GM12878 (cell line): ENCODE measurements at regions not wholly inside any gene's neighbourhood (a gene's known extent, or its start where the extent isn't known, plus 50 kb on each side); places are given as distances from the start of the nearest gene placed in this dataset.

Experiments
- ATAC-seq: fragments of 200-7000 bp; cut with Tn5 transposase; 3 replicates; pipeline ENCODE4 v1.9.1; 2020; ENCODE audit warnings: mild to moderate bottlenecking, moderate library complexity
- BruUV-seq: library from RNA; stranded (reverse); fragments of 400-500 nt; replicated peaks from 2 replicates; lab custom pipeline; 2021; lab: Mats Ljungman, UMichigan
- CTCF ChIA-PET: fragments of 300-600 bp; sonication (Branson Sonifier 250); formaldehyde crosslinking; extraction: SDS; loops from one replicate; lab custom pipeline; 2021; ENCODE audit warnings: inconsistent platforms; lab: Yijun Ruan, JAX
- POLR2A ChIA-PET: fragments of 350-600 bp; formaldehyde crosslinking; extraction: SDS; loops from one replicate; lab custom pipeline; 2021; ENCODE audit warnings: inconsistent platforms; lab: Charles Lee
- RAD21 ChIA-PET: fragments of 300-600 bp; sonication (Branson Sonifier 250); formaldehyde crosslinking; loops from one replicate; lab custom pipeline; 2023; ENCODE audit warnings: antibody characterized with exemption; ENCODE audit not compliant: unreplicated experiment; lab: Charles Lee
- SMC1A ChIA-PET: fragments of 300-600 bp; sonication (Branson Sonifier 250); formaldehyde crosslinking; loops from one replicate; lab custom pipeline; 2023; ENCODE audit not compliant: unreplicated experiment, uncharacterized antibody; lab: Charles Lee
- DNase-seq: peaks from one replicate; pipeline ENCODE4 v3.0.0-alpha.2; 2011; ENCODE audit warnings: low read depth, low spot score
- FAIRE-seq: peaks from 3 replicates; lab custom pipeline; 2011; peaks lifted over from hg19 to GRCh38; lab: Jason Lieb, UNC
- H2AFZ ChIP-seq: 2 replicates; pipeline ENCODE4 v1.6.0; 2011; ENCODE audit warnings: low read depth, low read length, control low read depth; ENCODE audit not compliant: control insufficient read depth
- H3K27ac ChIP-seq: 2 replicates; pipeline ENCODE4 v1.5.1; 2011; ENCODE audit warnings: control low read depth; ENCODE audit not compliant: control insufficient read depth, insufficient read depth
- H3K27me3 ChIP-seq, 2 experiments: replicated peaks in 1 of 2; 2 replicates each; pipeline versions ENCODE4 v1.6.0 to v1.6.1; 2011; ENCODE audit warnings: low read length in 1 of 2; ENCODE audit not compliant: control insufficient read depth in 2 of 2, insufficient read depth in 2 of 2
- H3K36me3 ChIP-seq, 2 experiments: 2 replicates each; pipeline ENCODE4 v1.5.1; 2011; ENCODE audit warnings: low read length in 1 of 2; ENCODE audit not compliant: control insufficient read depth in 2 of 2, insufficient read depth in 2 of 2
- H3K4me1 ChIP-seq: 2 replicates; pipeline ENCODE4 v1.6.1; 2011; ENCODE audit warnings: mild to moderate bottlenecking, low read length, moderate library complexity, mixed read lengths; ENCODE audit not compliant: control insufficient read depth, insufficient read depth
- H3K4me2 ChIP-seq: 2 replicates; pipeline ENCODE4 v1.6.0; 2011; ENCODE audit warnings: control low read depth; ENCODE audit not compliant: control insufficient read depth, insufficient read depth
- H3K4me3 ChIP-seq: fragments of 200-600 bp; sonication (generic); 2 replicates; pipeline ENCODE4 v1.5.1; 2016
- H3K79me2 ChIP-seq: 2 replicates; pipeline ENCODE4 v1.6.0; 2011; ENCODE audit warnings: low read length; ENCODE audit not compliant: control insufficient read depth, insufficient read depth
- H3K9ac ChIP-seq: 2 replicates; pipeline ENCODE4 v1.8.0; 2011; ENCODE audit warnings: low read length, control low read depth, mixed read lengths; ENCODE audit not compliant: control insufficient read depth, insufficient read depth
- H3K9me3 ChIP-seq: replicated peaks from 3 replicates; pipeline ENCODE4 v1.5.1; 2011; ENCODE audit warnings: mild to moderate bottlenecking, low read length; ENCODE audit not compliant: control insufficient read depth, insufficient read depth
- H4K20me1 ChIP-seq: 2 replicates; pipeline ENCODE4 v1.6.0; 2011; ENCODE audit not compliant: control insufficient read depth, insufficient read depth
- CHD4 ChIP-seq: fragments of 200-600 bp; sonication (generic); IDR thresholded peaks from 2 replicates; pipeline ENCODE4 v1.6.1; 2016; ENCODE audit warnings: mild to moderate bottlenecking
- CREB1 ChIP-seq: IDR thresholded peaks from 2 replicates; pipeline ENCODE4 v1.6.1; 2012; ENCODE audit warnings: low read depth, mild to moderate bottlenecking, inconsistent platforms
- EGR1 ChIP-seq, 2 experiments: IDR thresholded peaks; 1 replicate in 1 of 2; 2 replicates in 1 of 2; pipeline ENCODE4 v1.6.1; 2011 to 2012; ENCODE audit warnings: low read depth in 2 of 2, low read length in 2 of 2, borderline replicate concordance in 1 of 2, mild to moderate bottlenecking in 1 of 2, moderate library complexity in 1 of 2
- EZH2 ChIP-seq: IDR thresholded peaks from 2 replicates; pipeline ENCODE4 v1.6.1; 2012; ENCODE audit warnings: low read depth, mild to moderate bottlenecking, control low read depth, inconsistent platforms, low read length, borderline replicate concordance; ENCODE audit not compliant: control insufficient read depth
- FOXK2 ChIP-seq: fragments of 450-650 bp; IDR thresholded peaks from 2 replicates; pipeline ENCODE4 v1.6.1; 2017; ENCODE audit warnings: mild to moderate bottlenecking, moderate library complexity
- MYC ChIP-seq: IDR thresholded peaks from 2 replicates; pipeline ENCODE4 v1.6.1; 2011; ENCODE audit warnings: mild to moderate bottlenecking, low read length, moderate library complexity, inconsistent platforms; ENCODE audit not compliant: insufficient read depth, insufficient replicate concordance, insufficient read length, severe bottlenecking
- SMARCA5 ChIP-seq: fragments of 450-650 bp; IDR thresholded peaks from 2 replicates; pipeline ENCODE4 v1.6.1; 2017; ENCODE audit warnings: mild to moderate bottlenecking
- STAT1 ChIP-seq: fragments of 450-650 bp; conservative IDR thresholded peaks from 2 replicates; pipeline ENCODE4 v1.6.1; 2014; ENCODE audit warnings: antibody characterized with exemption, mild to moderate bottlenecking
- WGBS: methylation state at CpG from one replicate; pipeline ENCODE4 v1.1.6; 2016; ENCODE audit warnings: low lambda C conversion rate; ENCODE audit not compliant: insufficient replicate concordance, insufficient coverage; ENCODE audit errors: missing lambda C conversion rate; 5-methylcytosine and 5-hydroxymethylcytosine counted together
- in situ Hi-C: fragments of 300-500 bp; cut with MboI; formaldehyde crosslinking; loops from 9 replicates; pipeline ENCODE4 v1.14.3; 2018; ENCODE audit warnings: mixed read lengths
- intact Hi-C: fragments of 100-400 bp; cut with micrococcal nuclease; formaldehyde crosslinking; loops from one replicate; pipeline ENCODE4 v1.14.2; 2022; ENCODE audit not compliant: unreplicated experiment
- TF ChIP-seq, protein P1 (sequence below): fragments of 450-650 bp; IDR thresholded peaks from 2 replicates; pipeline ENCODE4 v1.6.1; 2016; ENCODE audit warnings: mild to moderate bottlenecking, moderate library complexity, borderline replicate concordance
- TF ChIP-seq, protein P2 (sequence below): fragments of 450-650 bp; IDR thresholded peaks from 2 replicates; pipeline ENCODE4 v1.6.1; 2016; ENCODE audit warnings: mild to moderate bottlenecking
- TF ChIP-seq, protein P3 (sequence below): fragments of 450-650 bp; formaldehyde crosslinking; IDR thresholded peaks from 2 replicates; pipeline ENCODE4 v1.4.0; 2020; ENCODE audit warnings: mild to moderate bottlenecking, moderate library complexity
- TF ChIP-seq, protein P4 (sequence below): IDR thresholded peaks from 2 replicates; pipeline ENCODE4 v1.6.1; 2012; ENCODE audit warnings: low read depth, low read length, improper control_type of control experiment

DNA sequence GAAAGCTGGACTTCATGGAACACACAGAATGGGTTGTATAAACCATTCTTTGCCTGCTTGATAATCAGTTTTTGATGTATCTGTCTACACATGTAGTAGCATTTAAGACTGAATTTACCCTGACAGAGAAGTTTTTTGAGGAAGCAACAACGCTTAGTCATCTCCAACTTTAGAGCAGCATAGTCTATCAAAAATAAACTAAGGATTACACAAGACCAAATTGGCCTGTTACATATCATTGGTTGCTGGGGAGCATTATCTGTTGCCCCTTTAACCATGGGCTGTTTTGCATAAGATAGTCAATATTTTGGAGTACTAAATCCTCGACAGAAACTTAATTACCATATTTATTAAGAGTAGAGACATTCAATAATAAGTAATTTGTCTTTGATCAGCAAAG is 347.4 kb downstream of the FAM47B start:
- Histone ChIP-seq H3K9ac (no peak overlapping the region), H4K20me1 (no peaks in the 10 kb centered on the region), H3K27ac (no peak overlapping the region), H3K9me3 (no peaks in the 10 kb centered on the region), H3K27me3 (no peaks in the 10 kb centered on the region), H2AFZ (no peak overlapping the region), H3K36me3 (no peaks in the 10 kb centered on the region), H3K4me1 (no peaks in the 10 kb centered on the region), H3K4me3 (no peak overlapping the region), H3K79me2 (no peaks in the 10 kb centered on the region), H3K4me2 (no peak overlapping the region)
- TF ChIP-seq CREB1 (no peak), MYC (no peak), CHD4 (no peak), EGR1 (IDR thresholded peaks at IDR 0.05; ENCODE audit: borderline replicate concordance in 1 of 2, low read depth in 2 of 2, low read length in 2 of 2) (no peak), SMARCA5 (no peak), EZH2 (no peak), FOXK2 (no peak), STAT1 (no peak)
- TF ChIP-seq, protein P1, sequence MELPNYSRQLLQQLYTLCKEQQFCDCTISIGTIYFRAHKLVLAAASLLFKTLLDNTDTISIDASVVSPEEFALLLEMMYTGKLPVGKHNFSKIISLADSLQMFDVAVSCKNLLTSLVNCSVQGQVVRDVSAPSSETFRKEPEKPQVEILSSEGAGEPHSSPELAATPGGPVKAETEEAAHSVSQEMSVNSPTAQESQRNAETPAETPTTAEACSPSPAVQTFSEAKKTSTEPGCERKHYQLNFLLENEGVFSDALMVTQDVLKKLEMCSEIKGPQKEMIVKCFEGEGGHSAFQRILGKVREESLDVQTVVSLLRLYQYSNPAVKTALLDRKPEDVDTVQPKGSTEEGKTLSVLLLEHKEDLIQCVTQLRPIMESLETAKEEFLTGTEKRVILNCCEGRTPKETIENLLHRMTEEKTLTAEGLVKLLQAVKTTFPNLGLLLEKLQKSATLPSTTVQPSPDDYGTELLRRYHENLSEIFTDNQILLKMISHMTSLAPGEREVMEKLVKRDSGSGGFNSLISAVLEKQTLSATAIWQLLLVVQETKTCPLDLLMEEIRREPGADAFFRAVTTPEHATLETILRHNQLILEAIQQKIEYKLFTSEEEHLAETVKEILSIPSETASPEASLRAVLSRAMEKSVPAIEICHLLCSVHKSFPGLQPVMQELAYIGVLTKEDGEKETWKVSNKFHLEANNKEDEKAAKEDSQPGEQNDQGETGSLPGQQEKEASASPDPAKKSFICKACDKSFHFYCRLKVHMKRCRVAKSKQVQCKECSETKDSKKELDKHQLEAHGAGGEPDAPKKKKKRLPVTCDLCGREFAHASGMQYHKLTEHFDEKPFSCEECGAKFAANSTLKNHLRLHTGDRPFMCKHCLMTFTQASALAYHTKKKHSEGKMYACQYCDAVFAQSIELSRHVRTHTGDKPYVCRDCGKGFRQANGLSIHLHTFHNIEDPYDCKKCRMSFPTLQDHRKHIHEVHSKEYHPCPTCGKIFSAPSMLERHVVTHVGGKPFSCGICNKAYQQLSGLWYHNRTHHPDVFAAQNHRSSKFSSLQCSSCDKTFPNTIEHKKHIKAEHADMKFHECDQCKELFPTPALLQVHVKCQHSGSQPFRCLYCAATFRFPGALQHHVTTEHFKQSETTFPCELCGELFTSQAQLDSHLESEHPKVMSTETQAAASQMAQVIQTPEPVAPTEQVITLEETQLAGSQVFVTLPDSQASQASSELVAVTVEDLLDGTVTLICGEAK: no peak
- TF ChIP-seq, protein P2, sequence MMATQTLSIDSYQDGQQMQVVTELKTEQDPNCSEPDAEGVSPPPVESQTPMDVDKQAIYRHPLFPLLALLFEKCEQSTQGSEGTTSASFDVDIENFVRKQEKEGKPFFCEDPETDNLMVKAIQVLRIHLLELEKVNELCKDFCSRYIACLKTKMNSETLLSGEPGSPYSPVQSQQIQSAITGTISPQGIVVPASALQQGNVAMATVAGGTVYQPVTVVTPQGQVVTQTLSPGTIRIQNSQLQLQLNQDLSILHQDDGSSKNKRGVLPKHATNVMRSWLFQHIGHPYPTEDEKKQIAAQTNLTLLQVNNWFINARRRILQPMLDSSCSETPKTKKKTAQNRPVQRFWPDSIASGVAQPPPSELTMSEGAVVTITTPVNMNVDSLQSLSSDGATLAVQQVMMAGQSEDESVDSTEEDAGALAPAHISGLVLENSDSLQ: no peak
- TF ChIP-seq, protein P3, sequence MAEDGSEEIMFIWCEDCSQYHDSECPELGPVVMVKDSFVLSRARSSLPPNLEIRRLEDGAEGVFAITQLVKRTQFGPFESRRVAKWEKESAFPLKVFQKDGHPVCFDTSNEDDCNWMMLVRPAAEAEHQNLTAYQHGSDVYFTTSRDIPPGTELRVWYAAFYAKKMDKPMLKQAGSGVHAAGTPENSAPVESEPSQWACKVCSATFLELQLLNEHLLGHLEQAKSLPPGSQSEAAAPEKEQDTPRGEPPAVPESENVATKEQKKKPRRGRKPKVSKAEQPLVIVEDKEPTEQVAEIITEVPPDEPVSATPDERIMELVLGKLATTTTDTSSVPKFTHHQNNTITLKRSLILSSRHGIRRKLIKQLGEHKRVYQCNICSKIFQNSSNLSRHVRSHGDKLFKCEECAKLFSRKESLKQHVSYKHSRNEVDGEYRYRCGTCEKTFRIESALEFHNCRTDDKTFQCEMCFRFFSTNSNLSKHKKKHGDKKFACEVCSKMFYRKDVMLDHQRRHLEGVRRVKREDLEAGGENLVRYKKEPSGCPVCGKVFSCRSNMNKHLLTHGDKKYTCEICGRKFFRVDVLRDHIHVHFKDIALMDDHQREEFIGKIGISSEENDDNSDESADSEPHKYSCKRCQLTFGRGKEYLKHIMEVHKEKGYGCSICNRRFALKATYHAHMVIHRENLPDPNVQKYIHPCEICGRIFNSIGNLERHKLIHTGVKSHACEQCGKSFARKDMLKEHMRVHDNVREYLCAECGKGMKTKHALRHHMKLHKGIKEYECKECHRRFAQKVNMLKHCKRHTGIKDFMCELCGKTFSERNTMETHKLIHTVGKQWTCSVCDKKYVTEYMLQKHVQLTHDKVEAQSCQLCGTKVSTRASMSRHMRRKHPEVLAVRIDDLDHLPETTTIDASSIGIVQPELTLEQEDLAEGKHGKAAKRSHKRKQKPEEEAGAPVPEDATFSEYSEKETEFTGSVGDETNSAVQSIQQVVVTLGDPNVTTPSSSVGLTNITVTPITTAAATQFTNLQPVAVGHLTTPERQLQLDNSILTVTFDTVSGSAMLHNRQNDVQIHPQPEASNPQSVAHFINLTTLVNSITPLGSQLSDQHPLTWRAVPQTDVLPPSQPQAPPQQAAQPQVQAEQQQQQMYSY: no peak
- TF ChIP-seq, protein P4, sequence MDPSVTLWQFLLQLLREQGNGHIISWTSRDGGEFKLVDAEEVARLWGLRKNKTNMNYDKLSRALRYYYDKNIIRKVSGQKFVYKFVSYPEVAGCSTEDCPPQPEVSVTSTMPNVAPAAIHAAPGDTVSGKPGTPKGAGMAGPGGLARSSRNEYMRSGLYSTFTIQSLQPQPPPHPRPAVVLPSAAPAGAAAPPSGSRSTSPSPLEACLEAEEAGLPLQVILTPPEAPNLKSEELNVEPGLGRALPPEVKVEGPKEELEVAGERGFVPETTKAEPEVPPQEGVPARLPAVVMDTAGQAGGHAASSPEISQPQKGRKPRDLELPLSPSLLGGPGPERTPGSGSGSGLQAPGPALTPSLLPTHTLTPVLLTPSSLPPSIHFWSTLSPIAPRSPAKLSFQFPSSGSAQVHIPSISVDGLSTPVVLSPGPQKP: no peak
- ChIA-PET CTCF (no interaction called here), SMC1A (no interaction called here), RAD21 (no interaction called here), POLR2A (no interaction called here)
- in situ Hi-C loops (no loop called here), intact Hi-C loops (no loop called here)
- no peak for DNase-seq
- ATAC-seq: no peak
- no TSS peak for BruUV-seq
- 0% methylated on average over 2 of the region's 2 CpGs for WGBS
- FAIRE-seq: no peak
